Stimulated activated CD4-positive, alpha-beta T cell treated with anti-CD3 and anti-CD28 coated beads, Interleukin-15, amount 100 ng/mL, for 48 hours (primary cell): ENCODE measurements at regions not wholly inside any gene's neighbourhood (a gene's known extent, or its start where the extent isn't known, plus 50 kb on each side); places are given as distances from the start of the nearest gene placed in this dataset.
"Not testable (repeated sequence)": the region's sequence is repeated elsewhere in the genome, so short reads cannot be mapped to it uniquely, and the experiment has no call there.

ENCODE experiments used
- DNase-seq, 2 donors: peaks; one replicate each; pipeline ENCODE4 v3.0.0-alpha.2; 2020; ENCODE audit warnings: low read depth in 2 of 2

GRCh38 chr20:48405909-48406308 is 421.9 kb downstream of the PREX1 start:
- no peak for DNase-seq

GRCh38 chr20:48404598-48404997 is 423.2 kb downstream of the PREX1 start:
- no peak for DNase-seq

GRCh38 chr20:48403167-48403761 is 424.5 kb downstream of the PREX1 start:
- DNase-seq, result no peak

- no peak for DNase-seq
These were observed 426.4 kb downstream of the PREX1 start for GRCh38 chr20:48401359-48401758.

GRCh38 chr20:48400009-48400408 is 427.8 kb downstream of the PREX1 start:
- DNase-seq, result no peak

- DNase-seq, result no peak
These were observed 429.0 kb downstream of the PREX1 start for GRCh38 chr20:48398506-48399449.

GRCh38 chr20:48396981-48397861 is 430.6 kb downstream of the PREX1 start:
- DNase-seq, result not testable (repeated sequence)

GRCh38 chr20:48395816-48396546 is 431.8 kb downstream of the PREX1 start:
- no peak for DNase-seq

- DNase-seq, result no peak
These were observed 433.3 kb downstream of the PREX1 start for GRCh38 chr20:48394415-48395081.

- no peak for DNase-seq
These were observed 434.0 kb downstream of the PREX1 start for GRCh38 chr20:48393737-48394314.

GRCh38 chr20:48393311-48393685 is 434.5 kb downstream of the PREX1 start:
- DNase-seq, result no peak

GRCh38 chr20:48392407-48393310 is 435.1 kb downstream of the PREX1 start:
- DNase-seq, result no peak

- no peak for DNase-seq
These were observed 436.8 kb downstream of the PREX1 start for GRCh38 chr20:48390981-48391380.

- DNase-seq, result no peak
These were observed 440.1 kb downstream of the PREX1 start for GRCh38 chr20:48387675-48388074.

GRCh38 chr20:48385527-48385926 is 442.3 kb downstream of the PREX1 start:
- DNase-seq, result no peak

GRCh38 chr20:48385114-48385513 is 442.7 kb downstream of the PREX1 start:
- DNase-seq, result no peak

- no peak for DNase-seq
These were observed 443.5 kb downstream of the PREX1 start for GRCh38 chr20:48384147-48384818.

- DNase-seq, result no peak
These were observed 444.5 kb downstream of the PREX1 start for GRCh38 chr20:48383252-48383651.

- DNase-seq, result no peak
These were observed 445.5 kb downstream of the PREX1 start for GRCh38 chr20:48382304-48382703.
